GM18870 (cell line): ENCODE measurements at regions not wholly inside any gene's neighbourhood (a gene's known extent, or its start where the extent isn't known, plus 50 kb on each side); places are given as distances from the start of the nearest gene placed in this dataset.

Source experiments
- ATAC-seq: cut with Tn5 transposase; IDR thresholded peaks from one replicate; pipeline ENCODE4 v1.9.1; 2021; ENCODE audit warnings: moderate library complexity; ENCODE audit not compliant: unreplicated experiment

GRCh38 chr5:1669276-1670155 is 130.1 kb downstream of the MRPL36 start:
- no peak for ATAC-seq

- no peak for ATAC-seq
Observed at GRCh38 chr5:1668141-1668721, 131.4 kb downstream of the MRPL36 start.

GRCh38 chr5:1667648-1668140 is 131.9 kb downstream of the MRPL36 start:
- no peak for ATAC-seq

- ATAC-seq: no peak
Observed at GRCh38 chr5:1666812-1667588, 132.6 kb downstream of the MRPL36 start.

GRCh38 chr5:1666221-1666620 is 133.4 kb downstream of the MRPL36 start:
- no peak for ATAC-seq

GRCh38 chr5:1665803-1666202 is 133.8 kb downstream of the MRPL36 start:
- ATAC-seq: no peak

- no peak for ATAC-seq
Observed at GRCh38 chr5:1665231-1665630, 134.4 kb downstream of the MRPL36 start.

GRCh38 chr5:1663186-1663585 is 136.5 kb downstream of the MRPL36 start:
- ATAC-seq: no peak

- no peak for ATAC-seq
Observed at GRCh38 chr5:1662559-1663085, 137.0 kb downstream of the MRPL36 start.

GRCh38 chr5:1661831-1662558 is 137.6 kb downstream of the MRPL36 start:
- no peak for ATAC-seq

GRCh38 chr5:1661311-1661710 is 137.6 kb upstream of the LPCAT1 start:
- no peak for ATAC-seq

GRCh38 chr5:1660511-1660910 is 136.8 kb upstream of the LPCAT1 start:
- no peak for ATAC-seq

GRCh38 chr5:1660001-1660400 is 136.2 kb upstream of the LPCAT1 start:
- no peak for ATAC-seq

- ATAC-seq: no peak
Observed at GRCh38 chr5:1659100-1659981, 135.6 kb upstream of the LPCAT1 start.

GRCh38 chr5:1658665-1659064 is 134.9 kb upstream of the LPCAT1 start:
- ATAC-seq: no peak

- ATAC-seq: no peak
Observed at GRCh38 chr5:1657161-1657741, 133.5 kb upstream of the LPCAT1 start.

- no peak for ATAC-seq
Observed at GRCh38 chr5:1656271-1656975, 132.7 kb upstream of the LPCAT1 start.

- ATAC-seq: no peak
Observed at GRCh38 chr5:1655496-1656270, 131.9 kb upstream of the LPCAT1 start.
